ENCODE measurements at regions not wholly inside any gene's neighbourhood (a gene's known extent, or its start where the extent isn't known, plus 50 kb on each side); places are given as distances from the start of the nearest gene placed in this dataset.
"Not testable (repeated sequence)": the region's sequence is repeated elsewhere in the genome, so short reads cannot be mapped to it uniquely, and the experiment has no call there.

DNA sequence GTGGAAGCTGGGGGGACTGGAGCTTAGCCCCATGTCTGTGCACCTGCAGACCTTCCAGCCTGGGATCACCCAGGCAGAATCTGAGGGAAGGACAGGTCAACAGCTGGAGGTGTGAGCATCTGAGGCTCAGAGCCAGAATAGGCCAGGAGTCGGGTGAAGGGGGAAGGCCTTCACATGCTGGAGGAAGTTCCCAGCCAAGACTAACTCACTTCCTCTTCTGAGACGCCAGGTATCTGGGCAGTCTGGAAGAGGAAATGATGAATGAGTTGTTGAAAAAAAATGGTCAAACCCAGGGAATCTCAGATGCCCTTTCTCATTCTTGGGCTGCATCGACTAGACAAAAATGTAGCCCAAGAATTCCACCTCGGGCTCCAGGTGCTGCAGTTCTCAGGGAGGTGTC, 73.6 kb upstream of the TIAM2 start:
- DNase-seq (ENCODE audit: low read depth in 2 of 2), result no peak

DNA sequence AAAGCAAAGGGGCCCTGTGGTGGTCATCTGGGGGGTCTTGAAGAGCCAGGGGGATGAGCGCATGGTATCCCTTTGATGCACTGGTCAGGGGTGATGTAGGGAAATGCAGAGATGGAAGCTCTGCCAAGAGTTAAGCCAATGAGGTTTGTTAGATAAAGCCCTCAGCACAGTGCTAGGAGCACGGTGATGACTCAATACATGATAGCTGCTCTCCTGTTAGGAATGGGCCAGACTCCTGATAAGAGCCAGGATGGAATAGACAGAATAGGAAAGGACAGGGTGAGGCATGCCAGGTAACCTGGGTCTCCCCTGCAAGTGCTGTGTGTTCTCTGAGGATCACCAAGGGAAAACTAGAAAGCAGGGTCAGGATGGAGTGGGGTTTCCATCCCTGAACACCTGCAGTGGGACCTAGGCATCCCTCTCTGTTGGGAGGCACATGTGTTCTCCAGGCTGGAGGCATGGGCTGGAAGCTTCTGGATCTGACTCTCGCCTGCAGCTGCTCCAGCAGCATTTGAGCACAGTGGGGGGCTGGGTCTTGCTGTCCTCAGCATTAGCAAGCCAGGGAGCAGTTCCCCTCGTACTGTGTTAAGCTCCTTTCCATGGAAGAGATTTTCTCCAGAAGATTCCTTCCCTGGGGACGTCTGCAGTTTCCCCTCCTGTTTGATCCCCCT, 71.8 kb upstream of the TIAM2 start:
- no peak for DNase-seq (ENCODE audit: low read depth in 2 of 2)

DNA sequence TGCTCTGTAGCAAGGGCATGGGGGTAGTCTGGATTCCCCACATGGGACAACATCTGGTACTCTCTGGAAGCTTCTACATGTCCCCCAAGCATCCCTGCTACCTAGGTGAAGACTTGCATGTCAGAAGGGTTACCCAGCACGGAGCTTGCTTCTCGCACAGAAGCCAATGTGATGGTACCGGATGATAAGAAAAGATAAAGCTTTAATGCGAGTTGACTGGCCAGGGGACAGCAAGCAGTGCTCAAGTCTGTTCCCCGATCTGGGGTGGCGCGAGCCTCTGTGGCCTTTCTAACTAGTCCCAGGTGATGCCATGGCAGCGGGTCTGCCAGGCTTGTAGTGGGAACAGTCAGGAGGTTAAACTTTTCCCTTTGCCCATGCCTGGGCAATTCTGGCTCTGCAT, 70.0 kb upstream of the TIAM2 start:
- no peak for DNase-seq (ENCODE audit: low read depth in 2 of 2)

DNA sequence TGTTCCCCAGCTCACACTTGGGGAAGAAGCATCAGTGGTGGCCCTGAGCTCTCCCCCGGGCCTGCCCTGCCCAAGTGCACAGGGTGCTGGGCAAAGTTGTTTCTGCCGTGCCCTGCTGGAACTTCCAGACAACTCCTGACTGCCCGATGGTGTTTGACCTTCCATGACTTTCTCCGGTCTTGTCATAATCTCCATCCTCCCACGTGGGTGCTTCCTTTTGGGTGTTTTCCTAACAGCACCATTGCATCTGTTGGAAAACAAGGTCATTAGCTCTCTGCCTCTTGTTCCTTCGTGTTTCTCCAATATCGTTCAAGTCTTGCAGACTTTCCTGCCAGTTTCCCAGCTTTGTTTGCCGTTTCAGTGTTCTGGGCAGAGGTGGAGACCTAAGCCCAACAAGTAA, 68.7 kb upstream of the TIAM2 start:
- no peak for DNase-seq (ENCODE audit: low read depth in 2 of 2)

DNA sequence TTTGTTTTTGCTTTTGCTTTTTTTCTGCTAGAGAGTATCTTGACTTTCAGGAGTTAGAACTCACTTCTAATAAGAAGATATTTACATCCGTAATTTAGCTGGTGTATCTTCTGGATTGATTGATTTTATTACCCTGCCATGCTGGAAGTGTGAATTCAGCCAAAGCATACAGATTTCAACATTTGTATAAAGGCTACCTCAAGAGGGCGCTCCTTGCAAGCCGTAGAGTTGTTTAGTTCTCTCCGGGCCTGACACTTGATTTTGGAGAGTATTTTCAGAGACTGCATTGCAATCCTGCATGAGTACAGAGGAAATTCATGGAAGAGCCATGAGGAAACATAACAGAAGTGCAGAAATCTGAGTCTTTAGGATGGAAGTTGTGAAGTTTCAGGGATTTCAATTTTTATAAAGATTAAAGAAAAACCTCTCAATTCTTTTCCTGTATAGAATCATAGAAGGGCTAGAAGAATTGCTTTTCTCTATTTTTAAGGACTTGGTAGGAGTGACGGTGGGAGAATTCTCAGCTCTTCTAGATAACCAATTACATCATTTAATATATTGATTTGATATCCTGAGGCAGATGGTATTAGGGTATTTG, 66.7 kb upstream of the TIAM2 start:
- peak; percentile 38 to 45 for DNase-seq (ENCODE audit: low read depth in 2 of 2)

DNA sequence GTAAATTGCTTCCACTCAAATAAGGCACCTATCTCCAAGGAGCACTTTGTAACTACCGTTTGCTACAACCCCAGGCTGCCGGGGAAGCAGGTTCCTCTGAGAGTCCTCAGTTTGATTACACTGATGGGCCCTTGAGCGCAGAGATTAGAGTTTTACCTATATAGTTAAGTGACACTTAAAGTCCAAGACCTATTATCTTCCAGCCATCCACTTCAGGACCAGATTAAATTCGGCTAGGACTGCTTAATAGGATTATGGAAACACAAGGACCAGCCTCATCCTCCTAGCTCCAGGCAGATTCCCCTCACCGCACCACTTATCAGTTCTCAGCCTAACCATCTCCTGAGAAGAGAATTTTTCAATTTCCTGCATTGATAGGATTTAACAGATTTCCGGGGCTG, 64.7 kb upstream of the TIAM2 start:
- no peak for DNase-seq (ENCODE audit: low read depth in 2 of 2)

DNA sequence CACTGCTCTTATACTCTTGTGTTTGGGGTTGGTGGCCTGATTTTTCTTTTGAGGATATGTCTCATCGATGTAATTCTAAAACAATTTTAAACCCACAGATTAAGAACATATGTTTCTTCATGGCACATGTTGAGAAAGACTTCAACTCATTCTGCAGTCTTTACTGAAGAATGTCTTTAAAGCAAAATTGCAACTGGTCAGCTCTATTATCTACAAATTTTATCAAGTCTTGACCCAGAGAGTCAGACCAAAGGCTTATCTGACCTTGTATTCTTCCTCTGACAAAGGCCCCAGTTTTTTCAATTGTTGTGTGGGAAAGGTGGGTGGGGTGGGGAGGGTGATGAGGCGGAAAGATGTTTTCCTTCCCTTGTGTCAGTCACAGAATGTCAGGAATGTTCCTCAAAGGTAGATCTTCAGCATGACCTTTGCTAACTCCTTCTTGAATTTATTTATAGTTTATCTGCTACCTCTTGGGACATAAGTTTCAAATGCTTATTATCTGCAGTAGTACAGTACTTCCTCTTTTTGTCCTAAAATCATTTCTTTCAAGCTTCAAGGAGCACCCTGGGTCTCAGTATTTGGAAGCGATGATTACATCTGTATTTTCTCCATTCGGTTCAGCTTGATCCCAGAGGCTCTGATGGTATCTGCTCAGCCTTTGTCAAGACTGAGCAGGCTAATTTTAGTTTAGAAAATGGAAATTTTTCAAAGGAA, 63.2 kb upstream of the TIAM2 start:
- no peak for DNase-seq (ENCODE audit: low read depth in 2 of 2)

DNA sequence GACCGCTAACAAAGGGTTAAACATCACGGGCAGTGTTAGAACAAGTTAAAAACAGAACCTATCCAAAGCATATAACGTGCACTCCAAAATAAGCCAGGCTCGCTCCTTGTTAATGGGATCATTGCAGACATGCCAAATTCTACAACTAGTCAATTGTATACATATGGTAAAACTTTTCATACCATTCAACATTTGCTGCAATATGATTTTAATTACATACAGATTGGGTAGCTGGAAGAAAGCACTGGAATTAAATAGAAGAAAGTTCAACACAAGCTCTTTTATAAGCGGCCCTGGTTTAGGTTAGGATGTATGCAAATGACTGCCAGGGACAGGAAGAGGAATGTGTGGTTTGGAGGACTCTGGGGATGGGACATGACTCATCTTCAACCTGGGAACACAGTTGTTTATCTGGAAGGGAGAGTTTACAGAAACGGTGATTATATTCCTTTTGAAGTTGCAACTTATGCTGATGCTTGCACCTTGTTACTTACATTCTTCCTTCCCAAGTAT, 62.5 kb upstream of the TIAM2 start:
- no peak for DNase-seq (ENCODE audit: low read depth in 2 of 2)

DNA sequence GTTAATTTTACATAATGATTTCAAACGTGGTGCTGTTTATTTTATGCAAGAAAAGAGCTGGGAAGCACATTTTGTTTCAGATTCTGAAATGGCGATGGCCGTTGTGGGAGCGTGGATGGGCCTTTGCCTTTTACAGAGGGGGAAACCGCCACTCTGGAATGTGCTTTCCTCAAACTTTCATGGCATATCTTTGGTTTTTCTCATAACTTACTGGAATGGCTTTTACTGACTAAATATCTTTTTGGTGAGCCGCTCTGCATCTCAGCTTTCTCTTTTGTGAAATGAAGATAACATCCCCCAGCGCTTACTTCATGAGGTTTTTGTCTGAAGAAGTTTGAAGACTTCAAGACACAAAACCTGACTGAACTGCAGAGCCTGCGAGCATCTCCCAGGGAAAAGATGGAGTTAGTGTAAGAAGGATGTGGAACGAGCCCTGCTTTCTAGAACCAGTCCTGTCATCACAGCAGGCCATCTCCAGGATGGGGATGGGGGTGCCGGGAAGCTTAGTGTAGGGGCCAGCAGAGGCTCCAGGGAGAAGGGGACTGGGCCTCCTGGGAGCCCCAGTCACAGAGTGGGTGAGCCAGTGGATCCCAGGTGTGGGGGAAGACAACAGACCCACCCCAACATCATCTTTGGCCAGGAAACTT, 61.8 kb upstream of the TIAM2 start:
- no peak for DNase-seq (ENCODE audit: low read depth in 2 of 2)

DNA sequence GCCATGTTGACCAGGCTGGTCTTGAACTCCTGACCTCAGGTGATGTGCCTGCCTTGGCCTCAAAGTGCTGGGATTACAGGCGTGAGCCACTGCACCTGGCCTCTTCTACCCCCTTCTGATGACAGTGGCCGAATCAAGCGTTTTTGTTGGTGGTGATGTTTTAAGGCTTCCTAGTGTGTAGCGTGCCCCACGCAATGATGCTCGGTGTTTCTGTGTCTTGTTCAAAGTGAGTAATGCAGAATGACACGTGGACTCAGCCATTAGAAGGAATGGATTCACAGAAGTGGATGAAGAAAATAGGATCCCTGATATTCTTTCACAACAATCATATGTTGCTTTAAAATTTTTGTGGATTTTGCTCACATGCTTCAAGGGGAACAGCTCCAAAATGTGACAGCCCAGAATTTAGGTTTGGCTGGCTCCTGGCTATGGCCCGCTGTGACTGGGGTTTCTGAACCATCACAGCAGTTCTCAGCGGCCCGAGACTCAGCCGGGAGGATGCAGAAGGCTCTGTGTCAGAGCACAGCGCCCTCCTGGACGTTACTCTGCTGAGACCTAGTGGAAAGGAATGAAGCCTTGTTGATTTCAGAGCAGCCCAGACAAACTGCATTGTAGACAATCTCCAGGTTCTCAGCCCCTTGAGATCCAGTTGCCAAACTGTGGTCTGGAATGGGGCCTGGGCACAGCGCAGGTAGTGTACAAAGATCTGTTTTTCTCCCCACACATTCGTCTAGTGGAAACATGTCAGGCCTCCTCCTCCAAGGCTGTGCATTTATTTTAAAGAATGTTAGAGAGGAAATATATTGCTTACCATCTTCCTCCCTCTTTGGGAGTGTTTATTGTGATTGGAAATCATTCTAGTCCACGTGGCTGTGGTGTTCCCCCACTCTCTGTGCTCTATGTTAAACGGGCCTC, 57.6 kb upstream of the TIAM2 start:
- DNase-seq (ENCODE audit: low read depth in 2 of 2), result no peak

DNA sequence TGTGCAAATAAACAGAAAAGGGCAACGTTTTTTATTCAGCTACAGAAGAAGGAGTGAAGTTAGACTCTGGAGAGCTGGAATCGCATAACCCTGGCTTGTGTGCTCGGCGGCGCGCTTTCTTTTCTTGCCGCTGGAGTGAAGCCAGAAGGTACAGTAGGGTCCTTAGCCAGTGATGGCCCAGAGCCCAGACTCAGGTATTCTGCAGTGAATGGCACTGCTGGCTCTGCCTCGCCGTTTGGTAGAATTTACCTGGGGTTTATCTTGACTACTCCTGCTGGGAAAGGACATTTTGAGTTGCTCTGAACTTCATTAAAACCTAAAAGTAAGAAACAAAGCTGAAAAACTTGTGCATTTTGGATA, 56.9 kb upstream of the TIAM2 start:
- DNase-seq (ENCODE audit: low read depth in 2 of 2), result no peak

DNA sequence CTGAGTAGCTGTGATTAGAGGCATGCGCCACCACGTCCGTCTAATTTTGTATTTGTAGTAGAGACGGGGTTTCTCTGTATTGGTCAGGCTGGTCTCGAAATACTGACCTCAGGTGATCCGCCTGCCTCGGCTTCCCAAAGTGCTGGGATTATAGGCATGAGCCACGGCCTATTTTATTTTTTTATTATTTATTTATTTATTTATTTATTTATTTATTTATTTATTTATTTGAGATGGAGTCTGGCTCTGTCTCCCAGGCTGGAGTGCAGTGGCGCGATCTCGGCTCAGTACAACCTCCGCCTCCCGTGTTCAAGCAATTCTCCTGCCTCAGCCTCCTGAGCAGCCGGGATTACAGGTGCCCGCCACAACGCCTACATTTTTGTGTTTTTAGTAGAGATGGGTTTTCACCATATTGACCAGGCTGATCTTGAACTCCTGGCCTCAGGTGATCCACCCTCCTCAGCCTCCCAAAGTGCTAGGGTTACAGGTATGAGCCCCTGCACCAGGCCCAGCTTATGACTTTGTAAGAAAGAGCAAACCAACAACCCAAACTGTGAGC, 56.3 kb upstream of the TIAM2 start:
- DNase-seq (ENCODE audit: low read depth in 2 of 2), result not testable (repeated sequence)

DNA sequence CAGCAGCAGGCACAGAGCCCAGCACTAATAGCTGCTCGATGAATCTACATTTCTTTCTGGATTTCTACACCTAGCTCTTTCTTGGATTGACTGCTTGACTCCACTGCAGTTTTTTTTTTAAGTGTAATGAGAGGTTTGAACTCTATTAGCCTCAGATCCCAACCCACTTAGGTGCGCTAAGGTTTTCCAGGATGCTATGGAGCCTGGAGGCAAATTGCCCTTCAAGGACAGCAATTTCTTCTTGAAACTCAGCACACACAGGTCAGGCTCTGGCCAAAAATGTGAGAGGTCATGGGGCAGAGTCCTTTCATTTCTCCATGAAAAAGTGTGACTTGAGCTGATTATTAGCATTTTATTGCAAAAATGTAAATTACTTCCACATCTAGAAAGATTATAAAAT, 52.3 kb upstream of the TIAM2 start:
- DNase-seq (ENCODE audit: low read depth in 2 of 2), result no peak

DNA sequence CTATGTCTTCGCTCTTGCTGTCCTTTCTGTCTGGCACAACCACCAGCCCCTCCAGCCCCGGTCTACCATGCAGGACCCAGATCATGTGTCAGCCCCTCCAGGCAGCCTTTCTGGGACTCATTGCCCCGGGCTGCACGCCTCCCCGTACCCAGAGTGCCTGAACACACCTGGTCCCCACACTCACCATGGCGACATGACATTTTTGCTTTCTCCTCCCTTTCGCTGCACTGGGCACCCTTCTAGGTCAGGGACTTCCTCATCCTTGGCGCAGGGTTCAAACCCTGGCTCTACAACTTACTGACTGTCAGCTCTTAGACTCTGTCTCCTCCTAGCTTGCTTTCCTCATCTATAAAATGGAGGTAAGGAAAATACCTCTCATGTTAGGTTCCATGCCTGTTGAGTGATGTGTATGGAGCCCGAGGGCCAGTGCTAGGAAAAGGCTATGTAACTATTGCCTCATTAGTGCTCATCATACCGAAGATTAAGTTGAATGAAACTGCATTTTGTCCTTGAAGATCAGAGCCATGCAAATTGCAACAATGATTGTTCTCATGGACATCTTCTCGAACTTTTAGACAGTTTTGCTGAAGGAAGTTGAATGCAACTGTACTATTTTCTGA, 49.7 kb upstream of the TIAM2 start:
- DNase-seq (ENCODE audit: low read depth in 2 of 2), result no peak

Data from stimulated activated CD4-positive, alpha-beta T cell treated with anti-CD3 and anti-CD28 coated beads, Interleukin-1b, Interleukin-23, amount 100 ng/mL, for 1 hour (primary cell).